22Rv1 (cell line): ENCODE measurements at regions not wholly inside any gene's neighbourhood (a gene's known extent, or its start where the extent isn't known, plus 50 kb on each side); places are given as distances from the start of the nearest gene placed in this dataset.

Source experiments
- H3K27ac ChIP-seq: fragments of 450-650 bp; 2 replicates; pipeline ENCODE4 v1.5.1; 2017
- ZFX ChIP-seq: fragments of 450-650 bp; IDR thresholded peaks from 2 replicates; pipeline ENCODE4 v1.6.1; 2017; ENCODE audit warnings: antibody characterized with exemption, borderline replicate concordance
- TF ChIP-seq, protein P1 (sequence below): fragments of 450-650 bp; IDR thresholded peaks from 2 replicates; pipeline ENCODE4 v1.5.1; 2017; ENCODE audit warnings: mild to moderate bottlenecking

DNA sequence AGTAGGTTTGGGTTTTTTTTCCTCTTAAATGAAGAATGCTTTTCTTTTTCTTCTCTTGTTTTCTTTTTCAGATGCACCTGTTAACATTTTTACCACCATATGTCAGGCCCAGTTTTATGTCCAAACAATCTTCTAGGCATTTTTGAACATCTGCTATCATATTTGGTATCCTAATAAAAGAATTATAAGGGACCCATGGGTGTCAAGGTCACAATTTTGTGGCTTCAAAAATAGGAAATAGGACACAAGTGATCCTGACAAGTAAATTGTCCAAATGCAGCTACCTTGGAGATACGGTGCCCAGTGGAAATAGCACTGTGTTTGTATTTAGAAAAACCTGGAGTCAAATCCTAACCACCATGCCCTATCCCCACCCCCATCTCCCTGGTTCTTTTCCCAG lies 270.3 kb downstream of the MZT1 start:
- no peak for TF ChIP-seq ZFX
- TF ChIP-seq, protein P1, sequence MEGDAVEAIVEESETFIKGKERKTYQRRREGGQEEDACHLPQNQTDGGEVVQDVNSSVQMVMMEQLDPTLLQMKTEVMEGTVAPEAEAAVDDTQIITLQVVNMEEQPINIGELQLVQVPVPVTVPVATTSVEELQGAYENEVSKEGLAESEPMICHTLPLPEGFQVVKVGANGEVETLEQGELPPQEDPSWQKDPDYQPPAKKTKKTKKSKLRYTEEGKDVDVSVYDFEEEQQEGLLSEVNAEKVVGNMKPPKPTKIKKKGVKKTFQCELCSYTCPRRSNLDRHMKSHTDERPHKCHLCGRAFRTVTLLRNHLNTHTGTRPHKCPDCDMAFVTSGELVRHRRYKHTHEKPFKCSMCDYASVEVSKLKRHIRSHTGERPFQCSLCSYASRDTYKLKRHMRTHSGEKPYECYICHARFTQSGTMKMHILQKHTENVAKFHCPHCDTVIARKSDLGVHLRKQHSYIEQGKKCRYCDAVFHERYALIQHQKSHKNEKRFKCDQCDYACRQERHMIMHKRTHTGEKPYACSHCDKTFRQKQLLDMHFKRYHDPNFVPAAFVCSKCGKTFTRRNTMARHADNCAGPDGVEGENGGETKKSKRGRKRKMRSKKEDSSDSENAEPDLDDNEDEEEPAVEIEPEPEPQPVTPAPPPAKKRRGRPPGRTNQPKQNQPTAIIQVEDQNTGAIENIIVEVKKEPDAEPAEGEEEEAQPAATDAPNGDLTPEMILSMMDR: no peak

DNA sequence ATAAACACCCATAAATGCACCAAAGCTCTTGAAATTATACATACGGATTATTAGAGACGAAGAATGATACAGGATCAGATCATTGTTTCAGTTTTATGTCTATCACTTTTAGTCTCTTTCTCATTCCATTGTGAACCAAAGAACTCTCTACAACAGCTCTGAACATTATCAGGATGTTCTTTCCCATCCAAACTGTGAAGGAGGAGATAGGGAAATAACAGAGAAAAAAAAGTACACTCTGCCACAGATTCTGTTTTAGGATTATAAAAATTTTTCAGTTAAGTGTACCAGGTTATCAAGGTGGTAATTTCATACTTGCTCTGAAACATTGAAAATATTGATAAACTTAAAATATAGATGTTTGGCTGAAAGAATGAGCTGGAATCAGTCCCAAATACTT lies 270.9 kb downstream of the MZT1 start:
- TF ChIP-seq, protein P1: no peak
- no peak for TF ChIP-seq ZFX
- no peak overlapping the region for H3K27ac ChIP-seq

More for the DNA sequence above, 270.3 kb downstream of the MZT1 start:
- H3K27ac ChIP-seq: no peak overlapping the region

DNA sequence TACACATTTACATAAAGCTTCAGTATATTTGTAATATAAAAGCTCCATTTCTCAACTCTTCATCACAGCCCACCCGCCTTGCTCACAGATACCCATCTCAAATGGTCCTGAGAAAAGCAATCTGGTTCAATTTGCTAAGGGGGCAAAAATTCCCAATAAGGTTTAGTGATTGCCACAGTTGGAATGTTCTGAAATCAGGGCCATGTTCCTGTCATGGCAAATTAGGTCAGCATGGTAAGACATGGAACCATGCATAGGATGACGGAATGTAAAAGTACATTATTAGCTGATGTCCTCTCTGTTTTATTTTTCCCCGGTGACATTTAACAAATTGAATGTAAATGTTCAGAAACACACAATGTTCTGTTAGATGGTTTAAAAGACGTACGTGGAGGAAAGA lies 274.3 kb downstream of the MZT1 start:
- no peak for TF ChIP-seq ZFX
- TF ChIP-seq, protein P1: no peak

DNA sequence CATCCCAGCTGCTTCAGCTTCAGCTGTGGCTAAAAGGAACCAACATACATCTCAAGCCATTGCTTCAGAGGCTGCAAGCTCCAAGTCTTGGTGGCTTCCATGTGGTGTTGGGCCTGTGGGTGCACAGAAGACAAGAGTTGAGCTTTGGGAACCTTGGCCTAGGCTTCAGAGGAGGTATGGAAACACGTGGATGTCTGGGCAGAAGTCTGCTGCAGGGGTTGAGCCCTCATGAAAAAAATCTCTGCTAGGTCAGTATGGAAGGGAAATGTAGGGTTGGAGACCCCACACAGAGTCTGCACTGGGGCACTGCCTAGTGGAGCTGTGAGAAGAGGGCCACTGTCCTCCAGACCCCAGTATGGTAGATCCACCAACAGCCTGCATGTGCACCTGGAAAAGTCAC lies 279.3 kb downstream of the MZT1 start:
- TF ChIP-seq ZFX: no peak
- TF ChIP-seq, protein P1: no peak
- no peak overlapping the region for H3K27ac ChIP-seq

More for the DNA sequence above, 274.3 kb downstream of the MZT1 start:
- H3K27ac ChIP-seq: no peak overlapping the region

DNA sequence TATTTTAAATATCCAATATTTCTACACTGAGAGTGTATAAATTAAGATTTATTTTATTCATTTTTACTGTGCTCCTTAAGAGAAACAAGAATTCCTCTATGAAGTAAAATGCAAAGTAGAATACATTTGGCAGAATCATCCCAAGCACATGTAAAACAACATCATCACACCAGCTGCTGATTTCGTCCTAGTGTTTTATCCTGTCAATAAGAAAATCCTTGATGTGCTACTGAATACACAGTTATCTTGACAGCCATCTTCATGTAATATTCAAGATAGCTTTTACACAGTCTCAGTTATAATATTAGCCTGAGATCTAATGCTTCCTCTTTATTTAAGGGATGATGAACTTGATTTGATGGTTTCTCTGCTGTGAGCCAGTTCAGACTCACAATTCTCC lies 282.4 kb downstream of the MZT1 start:
- no peak overlapping the region for H3K27ac ChIP-seq
- TF ChIP-seq, protein P1: no peak
- TF ChIP-seq ZFX: no peak

DNA sequence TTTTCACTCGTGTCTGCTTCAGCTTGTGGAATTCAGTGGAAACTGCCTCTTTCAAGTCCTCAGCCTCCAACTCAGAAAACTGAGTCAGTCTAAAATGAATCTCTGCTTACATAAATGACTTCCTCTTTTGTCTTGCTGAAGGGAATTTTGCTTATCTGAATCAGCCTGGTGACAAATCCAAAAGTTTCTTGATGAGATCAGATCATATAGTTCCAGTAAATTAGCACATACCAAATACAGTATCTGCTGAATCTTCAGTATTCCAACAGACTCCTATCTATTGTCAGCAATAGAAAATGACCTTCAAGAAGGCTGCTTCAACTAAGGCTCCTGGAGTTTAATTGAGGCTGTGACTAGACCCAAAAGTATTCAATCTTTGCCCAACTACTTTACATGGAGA lies 290.0 kb downstream of the MZT1 start:
- no peak for TF ChIP-seq ZFX
- TF ChIP-seq, protein P1: no peak
- H3K27ac ChIP-seq: no peak overlapping the region

DNA sequence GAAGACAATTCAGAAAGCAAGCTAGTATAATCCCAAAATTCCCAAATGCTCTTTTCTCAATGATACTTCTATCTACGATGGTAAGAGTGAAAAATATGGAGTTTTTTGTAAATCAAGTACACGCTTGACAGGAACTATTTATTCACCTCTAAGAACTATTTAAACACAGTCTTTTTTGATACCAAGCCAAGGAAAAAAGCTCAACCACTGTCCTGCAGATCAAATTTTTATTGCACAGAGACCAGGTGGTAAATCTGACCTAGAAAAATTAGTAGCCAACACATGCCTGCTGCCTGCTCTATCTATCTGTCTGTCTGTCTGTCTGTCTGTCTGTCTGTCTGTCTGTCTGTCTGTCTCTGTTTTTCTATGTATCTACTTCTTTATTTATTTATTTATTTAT lies 292.2 kb downstream of the MZT1 start:
- no peak overlapping the region for H3K27ac ChIP-seq
- TF ChIP-seq ZFX: no peak
- TF ChIP-seq, protein P1: no peak
